HEK293T (cell line): ENCODE measurements at regions not wholly inside any gene's neighbourhood (a gene's known extent, or its start where the extent isn't known, plus 50 kb on each side); places are given as distances from the start of the nearest gene placed in this dataset.

Experiments
- ARNT ChIP-seq: fragments of 450-650 bp; IDR thresholded peaks from 2 replicates; pipeline ENCODE4 v1.6.1; 2017; ENCODE audit warnings: mild to moderate bottlenecking
- BHLHE40 ChIP-seq: fragments of 450-650 bp; IDR thresholded peaks from 2 replicates; pipeline ENCODE4 v1.6.1; 2016; ENCODE audit warnings: mild to moderate bottlenecking, moderate library complexity, borderline replicate concordance

- no peak for TF ChIP-seq ARNT
- no peak for TF ChIP-seq BHLHE40
These were observed 465.3 kb upstream of the RGS6 start for GRCh38 chr14:71466946-71467345.
